Endodermal cell (in vitro differentiated cells): ENCODE measurements at regions not wholly inside any gene's neighbourhood (a gene's known extent, or its start where the extent isn't known, plus 50 kb on each side); places are given as distances from the start of the nearest gene placed in this dataset.

Experiments used
- DNase-seq: peaks from one replicate; pipeline ENCODE4 v3.0.0-alpha.2; 2017
- H3K27ac ChIP-seq: 2 replicates; pipeline ENCODE4 v1.5.1; 2013; ENCODE audit warnings: mild to moderate bottlenecking, low read depth, low read length, moderate library complexity
- H3K27me3 ChIP-seq: 2 replicates; pipeline ENCODE4 v1.6.1; 2013; ENCODE audit warnings: mild to moderate bottlenecking, low read length, moderate library complexity; ENCODE audit not compliant: insufficient read depth, control insufficient read depth, poor library complexity, severe bottlenecking
- H3K36me3 ChIP-seq: 2 replicates; pipeline ENCODE4 v1.7.0; 2013; ENCODE audit warnings: mild to moderate bottlenecking, low read length, moderate library complexity; ENCODE audit not compliant: control insufficient read depth, insufficient read depth
- H3K4me1 ChIP-seq: one replicate; pipeline ENCODE4 v1.7.0; 2013; ENCODE audit warnings: low read length; ENCODE audit not compliant: control insufficient read depth, insufficient read depth
- H3K4me3 ChIP-seq: 2 replicates; pipeline ENCODE4 v1.5.1; 2013; ENCODE audit warnings: mild to moderate bottlenecking, low read length, moderate library complexity
- H3K9ac ChIP-seq: 2 replicates; pipeline ENCODE4 v1.6.1; 2013; ENCODE audit warnings: mild to moderate bottlenecking, low read length, moderate library complexity; ENCODE audit not compliant: poor library complexity, severe bottlenecking; ENCODE audit errors: extremely low read depth
- H3K9me3 ChIP-seq: 2 replicates; pipeline ENCODE4 v1.6.1; 2013; ENCODE audit warnings: mild to moderate bottlenecking, low read length, moderate library complexity; ENCODE audit not compliant: control insufficient read depth
- H3K27ac Mint-ChIP-seq: 2 replicates; pipeline ENCODE4 v1.8.0; 2020; ENCODE audit warnings: mixed read lengths
- H3K27me3 Mint-ChIP-seq: 2 replicates; pipeline ENCODE4 v1.8.0; 2021; ENCODE audit warnings: mild to moderate bottlenecking, mixed read lengths; ENCODE audit not compliant: insufficient read depth
- H3K36me3 Mint-ChIP-seq: 2 replicates; pipeline ENCODE4 v1.8.0; 2020; ENCODE audit warnings: low read depth, mixed read lengths
- H3K4me1 Mint-ChIP-seq: 2 replicates; pipeline ENCODE4 v1.8.0; 2020; ENCODE audit warnings: mixed read lengths
- H3K4me3 Mint-ChIP-seq: 2 replicates; pipeline ENCODE4 v1.8.0; 2020; ENCODE audit warnings: mild to moderate bottlenecking, moderate library complexity, mixed read lengths
- H3K9me3 Mint-ChIP-seq: 2 replicates; pipeline ENCODE4 v1.8.0; 2020; ENCODE audit warnings: mild to moderate bottlenecking, mixed read lengths
- WGBS, 2 experiments: methylation state at CpG; one replicate each; pipeline versions ENCODE4 v1.1.5 to v1.1.7; 2013; ENCODE audit warnings: missing lambda C conversion rate in 2 of 2, mixed read lengths in 1 of 2; ENCODE audit not compliant: insufficient coverage in 1 of 2, insufficient read length in 1 of 2; 5-methylcytosine and 5-hydroxymethylcytosine counted together
- TF ChIP-seq, protein P1 (sequence below): fragments of 200-600 bp; sonication (generic); conservative IDR thresholded peaks from 2 replicates; pipeline ENCODE4 v1.5.0; 2021; ENCODE audit warnings: antibody characterized with exemption, mild to moderate bottlenecking

DNA sequence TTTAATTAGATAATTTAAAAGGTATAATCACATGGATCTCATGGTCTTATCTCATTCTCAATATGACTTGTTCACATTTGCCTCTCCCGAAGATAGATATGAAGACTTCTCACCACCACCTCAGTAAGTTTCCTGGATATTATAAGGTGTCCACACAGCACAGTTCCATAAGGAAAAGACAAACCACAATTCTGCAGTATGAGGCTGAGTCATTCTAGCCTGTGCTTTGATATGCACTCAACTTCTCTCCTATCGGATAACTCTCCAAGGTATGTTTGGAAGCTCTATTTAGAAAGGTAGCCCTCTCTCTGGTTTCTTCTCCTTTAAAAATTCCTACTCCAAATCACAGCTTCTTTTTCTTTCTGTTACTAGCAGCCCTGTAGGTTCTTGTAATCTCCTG lies 612.8 kb downstream of the ZPLD1 start:
- DNase-seq, result no peak
- Mint-ChIP-seq H3K4me1 (no peaks in the 10 kb centered on the region), H3K27me3 (no peaks in the 10 kb centered on the region), H3K4me3 (no peak overlapping the region), H3K27ac (no peak overlapping the region), H3K36me3 (no peaks in the 10 kb centered on the region), H3K9me3 (no peaks in the 10 kb centered on the region)
- TF ChIP-seq, protein P1, sequence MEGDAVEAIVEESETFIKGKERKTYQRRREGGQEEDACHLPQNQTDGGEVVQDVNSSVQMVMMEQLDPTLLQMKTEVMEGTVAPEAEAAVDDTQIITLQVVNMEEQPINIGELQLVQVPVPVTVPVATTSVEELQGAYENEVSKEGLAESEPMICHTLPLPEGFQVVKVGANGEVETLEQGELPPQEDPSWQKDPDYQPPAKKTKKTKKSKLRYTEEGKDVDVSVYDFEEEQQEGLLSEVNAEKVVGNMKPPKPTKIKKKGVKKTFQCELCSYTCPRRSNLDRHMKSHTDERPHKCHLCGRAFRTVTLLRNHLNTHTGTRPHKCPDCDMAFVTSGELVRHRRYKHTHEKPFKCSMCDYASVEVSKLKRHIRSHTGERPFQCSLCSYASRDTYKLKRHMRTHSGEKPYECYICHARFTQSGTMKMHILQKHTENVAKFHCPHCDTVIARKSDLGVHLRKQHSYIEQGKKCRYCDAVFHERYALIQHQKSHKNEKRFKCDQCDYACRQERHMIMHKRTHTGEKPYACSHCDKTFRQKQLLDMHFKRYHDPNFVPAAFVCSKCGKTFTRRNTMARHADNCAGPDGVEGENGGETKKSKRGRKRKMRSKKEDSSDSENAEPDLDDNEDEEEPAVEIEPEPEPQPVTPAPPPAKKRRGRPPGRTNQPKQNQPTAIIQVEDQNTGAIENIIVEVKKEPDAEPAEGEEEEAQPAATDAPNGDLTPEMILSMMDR, result no peak
- Histone ChIP-seq H3K36me3 (no peaks in the 10 kb centered on the region), H3K4me1 (no peaks in the 10 kb centered on the region), H3K27ac (no peak overlapping the region), H3K9me3 (no peaks in the 10 kb centered on the region), H3K9ac (no peak overlapping the region), H3K27me3 (no peaks in the 10 kb centered on the region), H3K4me3 (no peak overlapping the region)
- 82 to 95% methylated on average over 2 of the region's 2 CpGs for WGBS, 2 experiments

DNA sequence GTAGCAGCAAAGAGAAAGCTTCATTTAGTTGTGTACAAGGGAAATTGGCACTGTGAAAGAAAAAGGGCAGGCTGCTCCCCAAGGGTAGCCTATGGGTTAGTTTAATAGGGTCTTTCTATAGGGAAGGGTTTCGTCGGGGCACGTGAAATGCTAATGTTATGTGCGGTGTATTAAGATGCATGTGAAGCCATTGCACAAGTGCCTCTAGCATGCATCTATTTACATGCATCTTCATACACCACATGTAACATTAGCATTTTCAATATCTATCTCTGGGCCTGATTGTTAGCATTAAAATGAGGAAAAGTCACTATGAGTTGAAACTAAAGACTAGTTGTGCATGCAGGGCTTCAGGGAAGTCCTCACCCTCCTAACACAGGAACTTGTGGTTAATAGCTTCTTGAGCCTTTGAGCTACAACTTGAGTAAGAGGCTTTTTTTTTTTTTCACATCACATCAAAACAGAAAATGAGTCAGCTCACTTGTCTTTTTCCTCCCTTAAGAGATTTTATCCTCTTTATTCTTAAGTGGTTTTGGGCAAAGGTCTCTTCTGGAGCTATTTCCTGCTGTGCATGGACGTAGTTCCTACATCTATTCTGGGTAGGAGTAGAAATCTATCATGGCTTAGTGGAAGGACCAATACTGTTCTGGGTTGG lies 613.4 kb downstream of the ZPLD1 start:
- no peak for DNase-seq
- Mint-ChIP-seq H3K4me1 (no peaks in the 10 kb centered on the region), H3K27me3 (no peaks in the 10 kb centered on the region), H3K27ac (no peak overlapping the region), H3K4me3 (no peak overlapping the region), H3K9me3 (no peaks in the 10 kb centered on the region), H3K36me3 (no peaks in the 10 kb centered on the region)
- 60 to 84% methylated on average over 1 to 5 of the region's 5 CpGs for WGBS, 2 experiments
- no peaks in the 10 kb centered on the region for H3K27me3 ChIP-seq
- H3K9me3 ChIP-seq, result no peaks in the 10 kb centered on the region
- H3K27ac ChIP-seq, result no peak overlapping the region
- TF ChIP-seq, protein P1, result no peak
- H3K36me3 ChIP-seq, result no peaks in the 10 kb centered on the region
- H3K4me1 ChIP-seq, result no peaks in the 10 kb centered on the region
- no peak overlapping the region for H3K4me3 ChIP-seq
- H3K9ac ChIP-seq, result no peak overlapping the region

DNA sequence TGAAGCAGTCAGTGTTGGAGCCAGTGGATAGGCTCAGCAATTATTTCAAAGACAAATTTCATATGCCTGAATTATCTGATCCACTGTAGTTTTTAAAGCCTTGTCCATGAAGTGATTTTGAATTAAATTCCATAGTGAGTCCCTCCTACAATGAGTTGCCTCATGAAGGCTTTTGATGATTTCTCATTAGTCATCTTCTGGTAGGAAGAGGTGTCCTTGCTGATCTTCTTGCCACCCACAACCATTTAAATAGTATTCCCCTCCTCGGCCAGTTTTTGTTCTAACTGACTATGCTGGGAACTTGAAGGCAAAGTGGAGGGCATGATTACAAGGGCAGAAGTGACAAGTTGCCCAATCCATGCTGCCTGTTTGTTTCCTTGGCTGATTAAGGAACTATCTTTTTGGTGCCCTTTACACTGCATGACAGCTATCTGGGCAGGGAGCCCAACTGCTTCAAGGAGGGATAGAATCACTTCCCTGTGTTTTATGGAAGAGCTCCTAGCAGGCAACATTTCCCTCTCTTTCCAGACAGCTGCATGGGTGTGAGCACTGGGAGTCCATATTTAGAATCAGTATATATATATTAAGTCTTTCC lies 617.5 kb downstream of the ZPLD1 start:
- WGBS, 2 experiments, result 89% methylated on average over 1 of the region's 1 CpG; no CpG with 5 or more reads in 1 of the 2 experiments
- Mint-ChIP-seq H3K4me1 (peaks cover 5% of the 10 kb centered on the region), H3K9me3 (no peaks in the 10 kb centered on the region), H3K36me3 (no peaks in the 10 kb centered on the region), H3K4me3 (no peak overlapping the region), H3K27me3 (no peaks in the 10 kb centered on the region), H3K27ac (no peak overlapping the region)
- Histone ChIP-seq H3K36me3 (no peaks in the 10 kb centered on the region), H3K4me3 (no peak overlapping the region), H3K4me1 (no peaks in the 10 kb centered on the region), H3K27ac (no peak overlapping the region), H3K27me3 (no peaks in the 10 kb centered on the region), H3K9ac (no peak overlapping the region), H3K9me3 (no peaks in the 10 kb centered on the region)
- DNase-seq, result no peak
- TF ChIP-seq, protein P1, result no peak
